Esophagus muscularis mucosa (tissue), 4 donors: ENCODE measurements at regions not wholly inside any gene's neighbourhood (a gene's known extent, or its start where the extent isn't known, plus 50 kb on each side); places are given as distances from the start of the nearest gene placed in this dataset.

Source experiments
- DNase-seq: peaks from one replicate; pipeline ENCODE4 v3.0.0-alpha.2; 2017; ENCODE audit errors: extremely low spot score
- H3K27ac ChIP-seq, 4 donors: fragments of 200-600 bp; sonication (generic); replicated peaks in 1 of 4; 1 replicate in 3 of 4; 2 replicates in 1 of 4; pipeline ENCODE4 v1.5.1; 2016 to 2019; ENCODE audit warnings: mild to moderate bottlenecking in 1 of 4
- H3K27me3 ChIP-seq, 4 donors: fragments of 200-600 bp; sonication (generic); one replicate each; pipeline versions ENCODE4 v1.5.1 to v1.6.0; 2016 to 2019
- H3K36me3 ChIP-seq, 4 donors: fragments of 200-600 bp; sonication (generic); one replicate each; pipeline ENCODE4 v1.5.1; 2016 to 2019
- H3K4me1 ChIP-seq, 4 donors: fragments of 200-600 bp; sonication (generic); one replicate each; pipeline ENCODE4 v1.5.1; 2016 to 2019
- H3K4me3 ChIP-seq, 4 donors: fragments of 200-600 bp; sonication (generic); 1 replicate in 2 of 4; 2 replicates in 2 of 4; pipeline ENCODE4 v1.5.1; 2016 to 2019; ENCODE audit warnings: mild to moderate bottlenecking in 4 of 4, moderate library complexity in 1 of 4
- H3K9me3 ChIP-seq, 4 donors: fragments of 200-600 bp; sonication (generic); 1 replicate in 3 of 4; 2 replicates in 1 of 4; pipeline ENCODE4 v1.5.1; 2016 to 2019
- CTCF ChIP-seq, 3 experiments: fragments of 200-600 bp in 2 of 3; fragments of 450-650 bp in 1 of 3; sonication (generic) in 2 of 3; IDR thresholded peaks; one replicate each; pipeline ENCODE4 v1.5.1; 2017 to 2019; ENCODE audit warnings: antibody characterized with exemption in 3 of 3, mild to moderate bottlenecking in 2 of 3, moderate library complexity in 1 of 3
- EP300 ChIP-seq: sonication (generic); formaldehyde crosslinking; IDR thresholded peaks from one replicate; pipeline ENCODE4 v1.6.1; 2017; ENCODE audit warnings: antibody characterized with exemption
- POLR2A ChIP-seq: fragments of 450-650 bp; IDR thresholded peaks from one replicate; pipeline ENCODE4 v1.6.1; 2017; ENCODE audit warnings: antibody characterized with exemption, moderate library complexity, mild to moderate bottlenecking, low read depth
- POLR2AphosphoS5 ChIP-seq, 2 donors: sonication (generic); formaldehyde crosslinking; IDR thresholded peaks; one replicate each; pipeline ENCODE4 v1.6.1; 2017; ENCODE audit warnings: antibody characterized with exemption in 2 of 2
- WGBS: methylation state at CpG from one replicate; pipeline ENCODE4 v1.1.5; 2018; 5-methylcytosine and 5-hydroxymethylcytosine counted together
- intact Hi-C: fragments of 100-400 bp; cut with DNase I; formaldehyde crosslinking; loops from one replicate; pipeline ENCODE4 v1.15.1; 2023

- Histone ChIP-seq H3K27me3 (no peaks in the 10 kb centered on the region), H3K27ac (no peak overlapping the region), H3K9me3 (no peaks in the 10 kb centered on the region), H3K36me3 (no peaks in the 10 kb centered on the region), H3K4me3 (no peak overlapping the region), H3K4me1 (no peaks in the 10 kb centered on the region)
- DNase-seq = no peak
- intact Hi-C loops = no loop called here
- TF ChIP-seq POLR2AphosphoS5 (IDR thresholded peaks at IDR 0.05) (no peak), POLR2A (no peak), EP300 (no peak), CTCF (IDR thresholded peaks at IDR 0.05) (no peak)
Observed at GRCh38 chr12:84756961-84757360, 155.6 kb downstream of the SLC6A15 start.

- 75% methylated on average over 3 of the region's 3 CpGs for WGBS
- intact Hi-C loops = no loop called here
- TF ChIP-seq POLR2A = no peak
- TF ChIP-seq CTCF (IDR thresholded peaks at IDR 0.05) = no peak
- no peak for TF ChIP-seq EP300
- no peak for TF ChIP-seq POLR2AphosphoS5 (IDR thresholded peaks at IDR 0.05)
Observed at GRCh38 chr12:84745127-84745526, 167.5 kb downstream of the SLC6A15 start.

GRCh38 chr12:84741692-84742091, 170.9 kb downstream of the SLC6A15 start:
- Histone ChIP-seq H3K9me3 (no peaks in the 10 kb centered on the region), H3K36me3 (no peaks in the 10 kb centered on the region), H3K4me3 (no peak overlapping the region), H3K27ac (no peak overlapping the region), H3K4me1 (no peaks in the 10 kb centered on the region), H3K27me3 (no peaks in the 10 kb centered on the region)
- no peak for TF ChIP-seq CTCF (IDR thresholded peaks at IDR 0.05)
- TF ChIP-seq POLR2AphosphoS5 (IDR thresholded peaks at IDR 0.05) = no peak
- TF ChIP-seq EP300 = no peak
- TF ChIP-seq POLR2A = no peak
- intact Hi-C loops = no loop called here
- no peak for DNase-seq
- 60% methylated on average over 3 of the region's 3 CpGs for WGBS

More at GRCh38 chr12:84745127-84745526, 167.5 kb downstream of the SLC6A15 start:
- Histone ChIP-seq H3K27ac (no peak overlapping the region), H3K4me1 (no peaks in the 10 kb centered on the region), H3K27me3 (no peaks in the 10 kb centered on the region), H3K4me3 (no peak overlapping the region), H3K9me3 (no peaks in the 10 kb centered on the region), H3K36me3 (no peaks in the 10 kb centered on the region)
- no peak for DNase-seq

GRCh38 chr12:84741031-84741430, 171.6 kb downstream of the SLC6A15 start:
- Histone ChIP-seq H3K4me3 (no peak overlapping the region), H3K36me3 (no peaks in the 10 kb centered on the region), H3K27me3 (no peaks in the 10 kb centered on the region), H3K27ac (no peak overlapping the region), H3K4me1 (no peaks in the 10 kb centered on the region), H3K9me3 (no peaks in the 10 kb centered on the region)
- 62% methylated on average over 1 of the region's 1 CpG for WGBS
- intact Hi-C loops = no loop called here
- no peak for DNase-seq
- TF ChIP-seq CTCF (IDR thresholded peaks at IDR 0.05) (no peak), EP300 (no peak), POLR2A (no peak), POLR2AphosphoS5 (IDR thresholded peaks at IDR 0.05) (no peak)

GRCh38 chr12:84740602-84741001, 172.0 kb downstream of the SLC6A15 start:
- 74% methylated on average over 3 of the region's 3 CpGs for WGBS

More at GRCh38 chr12:84740602-84741001, 172.0 kb downstream of the SLC6A15 start:
- H3K27ac ChIP-seq = no peak overlapping the region
- H3K27me3 ChIP-seq = no peaks in the 10 kb centered on the region
- no peak for TF ChIP-seq POLR2A
- no peak for TF ChIP-seq EP300
- no peak for TF ChIP-seq POLR2AphosphoS5 (IDR thresholded peaks at IDR 0.05)
- TF ChIP-seq CTCF (IDR thresholded peaks at IDR 0.05) = no peak
- intact Hi-C loops = no loop called here
- no peaks in the 10 kb centered on the region for H3K9me3 ChIP-seq
- no peak for DNase-seq
- H3K4me3 ChIP-seq = no peak overlapping the region
- no peaks in the 10 kb centered on the region for H3K4me1 ChIP-seq
- no peaks in the 10 kb centered on the region for H3K36me3 ChIP-seq
